ENCODE measurements at regions not wholly inside any gene's neighbourhood (a gene's known extent, or its start where the extent isn't known, plus 50 kb on each side); places are given as distances from the start of the nearest gene placed in this dataset.

- Mint-ChIP-seq H3K27ac (no peak overlapping the region), H3K36me3 (no peaks in the 10 kb centered on the region), H3K4me1 (no peaks in the 10 kb centered on the region), H3K27me3 (no peaks in the 10 kb centered on the region), H3K9me3 (no peaks in the 10 kb centered on the region), H3K4me3 (no peak overlapping the region)
- ATAC-seq (ENCODE audit: low read depth) (no peak), DNase-seq (ENCODE audit: low spot score in 2 of 2) (no peak)
Measured at GRCh38 chr14:62313212-62313611, 551.0 kb downstream of the SNAPC1 start.

DNA sequence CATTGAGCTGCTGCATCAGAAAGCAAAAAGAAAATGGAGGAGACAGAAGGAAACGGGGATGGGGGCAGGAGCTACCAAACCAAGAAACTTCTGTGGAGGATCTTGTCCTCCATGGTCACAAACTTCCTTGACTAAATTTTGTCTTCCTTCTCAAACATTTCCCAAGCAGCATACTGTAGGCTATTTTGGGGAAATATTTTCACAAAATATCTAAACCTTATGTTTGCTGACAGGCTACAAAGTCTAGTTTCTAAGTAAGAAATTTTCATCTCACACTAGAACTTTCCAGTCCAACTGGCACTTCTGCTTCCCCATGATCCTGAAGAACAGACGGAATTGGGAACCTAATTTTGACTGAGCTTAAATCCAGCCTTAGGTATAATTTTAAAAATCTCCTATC is 552.0 kb downstream of the SNAPC1 start:
- ATAC-seq (ENCODE audit: low read depth) (no peak), DNase-seq (ENCODE audit: low spot score in 2 of 2) (no peak)
- Mint-ChIP-seq H3K4me1 (no peaks in the 10 kb centered on the region), H3K36me3 (no peaks in the 10 kb centered on the region), H3K4me3 (no peak overlapping the region), H3K27ac (no peak overlapping the region), H3K9me3 (no peaks in the 10 kb centered on the region), H3K27me3 (no peaks in the 10 kb centered on the region)

DNA sequence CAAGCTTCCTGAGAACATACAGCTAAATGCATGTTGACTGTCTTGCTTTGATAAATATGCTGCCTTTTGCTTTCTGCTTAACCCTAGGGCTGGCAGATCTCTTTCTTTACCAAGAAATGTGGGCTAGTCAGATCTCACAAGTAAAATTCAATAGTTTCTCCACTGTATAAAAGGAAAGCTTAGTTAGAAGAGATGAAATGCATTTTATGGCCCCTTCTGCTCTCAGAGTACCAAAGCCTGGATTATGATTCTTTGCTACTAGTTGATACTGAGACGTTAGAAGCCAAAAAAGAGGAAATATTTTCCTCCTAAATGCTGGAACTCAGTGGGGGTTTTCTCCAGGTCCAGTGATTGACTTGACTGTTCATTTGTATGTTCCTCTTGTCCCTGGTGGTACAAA is 552.7 kb downstream of the SNAPC1 start:
- Mint-ChIP-seq H3K27me3 (no peaks in the 10 kb centered on the region), H3K4me1 (no peaks in the 10 kb centered on the region), H3K9me3 (no peaks in the 10 kb centered on the region), H3K36me3 (no peaks in the 10 kb centered on the region), H3K27ac (no peak overlapping the region), H3K4me3 (no peak overlapping the region)
- DNase-seq (ENCODE audit: low spot score in 2 of 2): no peak
- ATAC-seq (ENCODE audit: low read depth): no peak

GRCh38 chr14:62315631-62316030 is 553.4 kb downstream of the SNAPC1 start:
- H3K9me3 Mint-ChIP-seq: no peaks in the 10 kb centered on the region
- no peaks in the 10 kb centered on the region for H3K27me3 Mint-ChIP-seq
- H3K36me3 Mint-ChIP-seq: no peaks in the 10 kb centered on the region
- no peak overlapping the region for H3K27ac Mint-ChIP-seq
- no peak overlapping the region for H3K4me3 Mint-ChIP-seq
- no peak for ATAC-seq (ENCODE audit: low read depth)
- no peaks in the 10 kb centered on the region for H3K4me1 Mint-ChIP-seq
- DNase-seq (ENCODE audit: low spot score in 2 of 2): no peak

GRCh38 chr14:62322216-62322615 is 560.0 kb downstream of the SNAPC1 start:
- H3K36me3 Mint-ChIP-seq: no peaks in the 10 kb centered on the region
- H3K9me3 Mint-ChIP-seq: peaks cover 8% of the 10 kb centered on the region
- no peak for ATAC-seq (ENCODE audit: low read depth)
- H3K4me3 Mint-ChIP-seq: no peak overlapping the region
- H3K27me3 Mint-ChIP-seq: no peaks in the 10 kb centered on the region
- no peaks in the 10 kb centered on the region for H3K4me1 Mint-ChIP-seq
- DNase-seq (ENCODE audit: low spot score in 2 of 2): no peak
- no peak overlapping the region for H3K27ac Mint-ChIP-seq

DNA sequence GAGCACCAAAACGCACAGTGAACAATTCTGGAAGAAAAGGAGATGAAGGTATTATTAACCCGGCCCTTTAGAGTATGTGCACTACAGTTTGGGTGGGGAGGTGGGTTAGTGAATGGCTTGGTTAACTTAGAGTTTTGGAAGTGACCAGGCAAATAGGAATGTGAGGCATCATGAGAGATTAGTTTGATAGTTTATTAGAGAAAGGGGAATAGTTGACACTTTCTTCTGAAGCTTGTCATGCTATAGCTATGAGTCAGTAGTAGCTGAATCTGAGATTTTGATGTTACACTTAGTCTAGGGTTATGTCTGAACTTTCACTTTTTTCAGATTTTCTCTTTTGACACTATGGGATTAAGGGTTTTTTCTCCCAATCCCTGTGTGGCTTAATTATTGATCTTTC is 567.2 kb downstream of the SNAPC1 start:
- Mint-ChIP-seq H3K4me1 (no peaks in the 10 kb centered on the region), H3K27ac (no peak overlapping the region), H3K27me3 (no peaks in the 10 kb centered on the region), H3K9me3 (peaks cover 8% of the 10 kb centered on the region), H3K36me3 (no peaks in the 10 kb centered on the region), H3K4me3 (no peak overlapping the region)
- DNase-seq (ENCODE audit: low spot score in 2 of 2) (no peak), ATAC-seq (ENCODE audit: low read depth) (no peak)

- H3K27me3 Mint-ChIP-seq: no peaks in the 10 kb centered on the region
- no peak overlapping the region for H3K4me3 Mint-ChIP-seq
- H3K4me1 Mint-ChIP-seq: no peaks in the 10 kb centered on the region
- H3K36me3 Mint-ChIP-seq: no peaks in the 10 kb centered on the region
- no peak overlapping the region for H3K27ac Mint-ChIP-seq
- no peak for DNase-seq (ENCODE audit: low spot score in 2 of 2)
- no peak for ATAC-seq (ENCODE audit: low read depth)
- no peaks in the 10 kb centered on the region for H3K9me3 Mint-ChIP-seq
Measured at GRCh38 chr14:62347562-62348011, 585.4 kb downstream of the SNAPC1 start.

- no peaks in the 10 kb centered on the region for H3K4me1 Mint-ChIP-seq
- no peaks in the 10 kb centered on the region for H3K27me3 Mint-ChIP-seq
Measured at GRCh38 chr14:62357362-62357761, 595.1 kb downstream of the SNAPC1 start.

DNA sequence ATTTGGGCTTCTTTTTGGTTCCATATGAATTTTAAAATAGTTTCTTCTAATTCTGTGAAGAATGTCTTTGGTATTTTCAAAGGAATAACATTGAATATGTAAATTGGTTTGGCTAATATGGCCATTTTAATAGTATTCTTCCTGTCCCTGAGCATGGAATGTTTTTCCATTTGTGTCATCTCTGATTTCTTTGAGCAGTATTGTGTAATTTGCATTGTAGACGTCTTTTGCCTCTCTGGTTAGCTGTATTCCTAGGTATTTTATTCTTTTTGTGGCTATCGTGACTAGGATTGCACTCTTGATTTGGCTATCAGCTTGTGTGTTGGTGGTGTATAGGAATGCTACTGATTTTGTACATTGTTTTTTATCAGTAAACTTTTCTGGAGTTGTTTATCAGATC is 601.9 kb downstream of the SNAPC1 start:
- DNase-seq (ENCODE audit: low spot score in 2 of 2): no peak

More at GRCh38 chr14:62357362-62357761, 595.1 kb downstream of the SNAPC1 start:
- Mint-ChIP-seq H3K36me3 (peaks cover 1% of the 10 kb centered on the region), H3K9me3 (peaks cover 14% of the 10 kb centered on the region), H3K4me3 (no peak overlapping the region), H3K27ac (no peak overlapping the region)
- DNase-seq (ENCODE audit: low spot score in 2 of 2) (no peak), ATAC-seq (ENCODE audit: low read depth) (no peak)

DNA sequence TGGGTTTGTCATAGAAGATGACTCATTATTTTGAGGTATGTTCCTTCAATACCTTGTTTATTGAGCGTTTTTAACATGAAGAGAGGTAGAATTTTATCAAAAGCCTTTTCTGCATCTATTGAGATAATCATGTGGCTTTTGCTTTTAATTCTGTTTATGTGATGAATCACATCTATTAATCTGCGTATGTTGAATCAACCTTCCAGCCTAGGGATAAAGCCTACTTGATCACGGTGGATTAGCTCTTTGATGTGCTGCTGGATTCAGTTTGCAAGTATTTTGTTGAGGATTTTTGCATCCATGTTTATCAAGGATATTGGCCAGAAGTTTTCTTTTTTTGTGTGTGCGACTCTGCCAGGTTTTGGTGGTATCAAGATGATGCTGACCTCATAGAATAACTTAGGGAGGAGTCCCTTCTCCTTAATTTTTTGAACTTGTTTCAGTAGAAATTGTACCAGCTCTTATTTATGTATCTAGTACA is 602.6 kb downstream of the SNAPC1 start:
- H3K36me3 Mint-ChIP-seq: no peaks in the 10 kb centered on the region
- ATAC-seq (ENCODE audit: low read depth): no peak

More for the DNA sequence above, 601.9 kb downstream of the SNAPC1 start:
- H3K4me3 Mint-ChIP-seq: no peak overlapping the region
- no peaks in the 10 kb centered on the region for H3K36me3 Mint-ChIP-seq
- ATAC-seq (ENCODE audit: low read depth): no peak
- peaks cover 4% of the 10 kb centered on the region for H3K9me3 Mint-ChIP-seq
- peaks cover 1% of the 10 kb centered on the region for H3K27me3 Mint-ChIP-seq
- no peak overlapping the region for H3K27ac Mint-ChIP-seq
- H3K4me1 Mint-ChIP-seq: no peaks in the 10 kb centered on the region

GRCh38 chr14:62369919-62370560 is 607.8 kb downstream of the SNAPC1 start:
- no peak for DNase-seq (ENCODE audit: low spot score in 2 of 2)
- H3K27me3 Mint-ChIP-seq: peaks cover 1% of the 10 kb centered on the region
- ATAC-seq (ENCODE audit: low read depth): no peak
- H3K36me3 Mint-ChIP-seq: no peaks in the 10 kb centered on the region
- H3K9me3 Mint-ChIP-seq: peaks cover 1% of the 10 kb centered on the region
- H3K27ac Mint-ChIP-seq: no peak overlapping the region
- H3K4me3 Mint-ChIP-seq: no peak overlapping the region
- H3K4me1 Mint-ChIP-seq: no peaks in the 10 kb centered on the region

More for the DNA sequence above, 602.6 kb downstream of the SNAPC1 start:
- DNase-seq (ENCODE audit: low spot score in 2 of 2): no peak
- Mint-ChIP-seq H3K27ac (no peak overlapping the region), H3K4me1 (no peaks in the 10 kb centered on the region), H3K27me3 (peaks cover 1% of the 10 kb centered on the region), H3K9me3 (peaks cover 4% of the 10 kb centered on the region), H3K4me3 (no peak overlapping the region)

GRCh38 chr14:62373944-62374343 is 611.7 kb downstream of the SNAPC1 start:
- no peak for DNase-seq (ENCODE audit: low spot score in 2 of 2)
- H3K27me3 Mint-ChIP-seq: no peaks in the 10 kb centered on the region
- H3K27ac Mint-ChIP-seq: no peak overlapping the region
- no peaks in the 10 kb centered on the region for H3K4me1 Mint-ChIP-seq
- no peak for ATAC-seq (ENCODE audit: low read depth)
- H3K9me3 Mint-ChIP-seq: peaks cover 7% of the 10 kb centered on the region
- H3K4me3 Mint-ChIP-seq: no peak overlapping the region
- no peaks in the 10 kb centered on the region for H3K36me3 Mint-ChIP-seq

DNA sequence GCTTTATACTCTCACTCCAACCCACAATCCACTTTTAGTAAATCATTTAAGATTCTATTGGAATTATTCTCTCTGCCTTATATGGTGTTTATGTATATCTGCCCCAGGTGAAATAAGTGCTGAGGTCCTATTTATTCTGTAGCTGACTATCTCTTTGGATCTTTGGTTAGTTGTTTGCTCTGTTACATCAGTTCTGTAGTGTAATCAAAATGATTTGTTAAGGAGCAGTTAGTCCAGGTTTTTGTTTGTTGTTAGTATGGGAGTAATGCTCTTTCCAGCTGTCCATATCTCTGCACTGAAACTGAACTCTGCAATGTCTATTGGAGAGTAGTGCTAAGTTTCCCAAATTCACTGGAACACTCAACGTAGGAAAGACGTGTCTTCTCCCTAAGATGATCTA is 615.8 kb downstream of the SNAPC1 start:
- H3K4me1 Mint-ChIP-seq: no peaks in the 10 kb centered on the region
- no peak for ATAC-seq (ENCODE audit: low read depth)
- no peak overlapping the region for H3K27ac Mint-ChIP-seq
- H3K9me3 Mint-ChIP-seq: peaks cover 9% of the 10 kb centered on the region
- no peak for DNase-seq (ENCODE audit: low spot score in 2 of 2)
- no peak overlapping the region for H3K4me3 Mint-ChIP-seq
- no peaks in the 10 kb centered on the region for H3K36me3 Mint-ChIP-seq
- H3K27me3 Mint-ChIP-seq: no peaks in the 10 kb centered on the region

- ATAC-seq (ENCODE audit: low read depth): no peak
- Mint-ChIP-seq H3K4me3 (no peak overlapping the region), H3K4me1 (no peaks in the 10 kb centered on the region), H3K27me3 (no peaks in the 10 kb centered on the region), H3K36me3 (no peaks in the 10 kb centered on the region), H3K27ac (no peak overlapping the region), H3K9me3 (peaks cover 10% of the 10 kb centered on the region)
- no peak for DNase-seq (ENCODE audit: low spot score in 2 of 2)
Measured at GRCh38 chr14:62381311-62382070, 619.3 kb downstream of the SNAPC1 start.

All from memory B cell (primary cell).